ENCODE measurements at regions not wholly inside any gene's neighbourhood (a gene's known extent, or its start where the extent isn't known, plus 50 kb on each side); places are given as distances from the start of the nearest gene placed in this dataset.

DNA sequence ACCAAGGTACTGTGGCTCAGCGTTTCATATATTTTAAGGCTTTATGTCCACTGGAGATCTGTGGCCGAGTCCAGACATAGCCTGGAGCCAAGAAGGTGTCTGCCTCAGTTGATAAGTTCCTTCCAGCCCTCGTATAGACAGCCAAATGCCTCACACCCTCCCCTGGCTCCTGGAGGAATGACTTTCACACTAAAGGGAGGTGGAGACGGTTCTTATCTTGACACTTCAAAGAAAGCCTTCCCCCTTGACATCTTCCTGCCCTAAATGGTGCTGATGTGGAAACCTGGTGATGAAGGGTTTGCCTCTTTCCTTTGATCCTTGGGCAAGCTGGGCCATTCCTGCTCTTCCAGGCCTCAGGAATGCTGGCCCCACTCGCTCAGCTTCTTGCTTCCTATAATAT is 474.8 kb upstream of the TBX3 start:
- no peak for TF ChIP-seq EZH2 (IDR thresholded peaks at IDR 0.05; ENCODE audit: low read length, missing control alignments)
- TF ChIP-seq, protein P1, sequence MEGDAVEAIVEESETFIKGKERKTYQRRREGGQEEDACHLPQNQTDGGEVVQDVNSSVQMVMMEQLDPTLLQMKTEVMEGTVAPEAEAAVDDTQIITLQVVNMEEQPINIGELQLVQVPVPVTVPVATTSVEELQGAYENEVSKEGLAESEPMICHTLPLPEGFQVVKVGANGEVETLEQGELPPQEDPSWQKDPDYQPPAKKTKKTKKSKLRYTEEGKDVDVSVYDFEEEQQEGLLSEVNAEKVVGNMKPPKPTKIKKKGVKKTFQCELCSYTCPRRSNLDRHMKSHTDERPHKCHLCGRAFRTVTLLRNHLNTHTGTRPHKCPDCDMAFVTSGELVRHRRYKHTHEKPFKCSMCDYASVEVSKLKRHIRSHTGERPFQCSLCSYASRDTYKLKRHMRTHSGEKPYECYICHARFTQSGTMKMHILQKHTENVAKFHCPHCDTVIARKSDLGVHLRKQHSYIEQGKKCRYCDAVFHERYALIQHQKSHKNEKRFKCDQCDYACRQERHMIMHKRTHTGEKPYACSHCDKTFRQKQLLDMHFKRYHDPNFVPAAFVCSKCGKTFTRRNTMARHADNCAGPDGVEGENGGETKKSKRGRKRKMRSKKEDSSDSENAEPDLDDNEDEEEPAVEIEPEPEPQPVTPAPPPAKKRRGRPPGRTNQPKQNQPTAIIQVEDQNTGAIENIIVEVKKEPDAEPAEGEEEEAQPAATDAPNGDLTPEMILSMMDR (conservative IDR thresholded peaks at IDR 0.05 in 1 of 2, IDR thresholded peaks at IDR 0.05 in 1 of 2; ENCODE audit: low read depth in 1 of 2, low read length in 2 of 2) = no peak
- H3K27me3 ChIP-seq (ENCODE audit: control insufficient read depth, insufficient read depth, low read length) = no peaks in the 10 kb centered on the region
- H3K9ac ChIP-seq (ENCODE audit: insufficient read depth, low read length) = no peak overlapping the region
- H3K4me3 ChIP-seq (replicated peaks in 1 of 4; ENCODE audit: control extremely low read depth in 1 of 4, insufficient read depth in 1 of 4, low read depth in 3 of 4, low read length in 4 of 4) = no peak overlapping the region
- no peak overlapping the region for H3K27ac ChIP-seq (ENCODE audit: insufficient read depth, low read length)
- no peaks in the 10 kb centered on the region for H3K79me2 ChIP-seq (ENCODE audit: control insufficient read depth, insufficient read depth, low read length)
- H3K9me3 ChIP-seq (ENCODE audit: control insufficient read depth, insufficient read depth, low read depth, low read length) = no peaks in the 10 kb centered on the region
- peak in 1 of 2 donors; percentile 50 for DNase-seq (ENCODE audit: low read depth in 2 of 2)
- no peaks in the 10 kb centered on the region for H3K36me3 ChIP-seq (ENCODE audit: control insufficient read depth, insufficient read depth, low read length)
- no peak overlapping the region for H2AFZ ChIP-seq (ENCODE audit: low read length)
- no peak overlapping the region for H3K4me2 ChIP-seq (ENCODE audit: extremely low read depth, insufficient read depth, low read length)
- H4K20me1 ChIP-seq (ENCODE audit: control insufficient read depth, extremely low read depth, insufficient read depth, low read length) = no peaks in the 10 kb centered on the region
- H3K4me1 ChIP-seq (ENCODE audit: control insufficient read depth, extremely low read depth, insufficient read depth, low read length) = peaks cover 6% of the 10 kb centered on the region

DNA sequence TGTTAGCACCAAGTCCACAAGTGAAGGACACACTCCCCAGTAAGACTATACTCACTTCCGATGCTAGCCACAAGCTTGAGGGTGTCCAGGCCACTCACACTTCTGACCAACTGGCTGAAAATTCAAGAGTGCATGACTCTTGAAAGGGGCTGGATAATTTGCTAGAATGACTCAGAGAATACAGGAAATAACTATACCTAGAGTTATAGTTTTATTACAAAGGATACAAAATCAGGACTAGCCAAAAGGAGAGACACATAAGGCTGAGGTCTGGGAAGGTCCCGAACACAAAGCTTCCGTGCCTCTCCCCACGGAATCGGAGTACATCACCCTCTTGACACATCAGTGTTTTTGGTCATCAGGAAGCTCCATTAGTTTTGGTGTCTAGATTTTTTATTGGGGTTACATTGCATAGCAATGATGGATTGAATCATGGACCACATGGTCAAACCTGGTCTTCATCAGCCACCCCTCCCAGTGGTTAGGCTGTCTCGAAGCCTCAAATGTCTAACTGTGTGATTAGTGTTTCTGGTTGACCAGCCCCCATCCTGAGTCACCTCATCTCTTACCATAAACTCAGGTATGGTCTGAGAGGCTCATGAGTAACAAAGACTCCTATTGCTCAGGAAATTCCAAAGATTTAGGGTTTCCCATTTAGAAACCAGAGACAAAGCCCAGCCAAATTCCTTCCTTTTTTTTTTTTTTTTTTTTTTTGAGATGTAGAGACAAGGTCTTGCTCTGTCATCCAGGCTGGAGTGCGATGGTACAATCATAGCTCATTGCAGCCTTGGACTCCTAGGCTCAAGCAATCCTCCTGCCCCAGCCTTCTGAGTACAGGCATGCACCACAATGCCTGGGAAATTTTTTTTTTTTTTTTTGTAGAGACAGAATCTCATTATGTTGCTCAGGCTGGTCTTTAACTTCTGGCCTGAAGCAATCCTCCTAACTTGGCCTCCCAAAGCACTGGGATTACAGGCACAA is 472.0 kb upstream of the TBX3 start:
- H3K27me3 ChIP-seq (ENCODE audit: control insufficient read depth, insufficient read depth, low read length) = no peaks in the 10 kb centered on the region

More for the DNA sequence above, 472.0 kb upstream of the TBX3 start:
- no peaks in the 10 kb centered on the region for H4K20me1 ChIP-seq (ENCODE audit: control insufficient read depth, extremely low read depth, insufficient read depth, low read length)
- no peaks in the 10 kb centered on the region for H3K36me3 ChIP-seq (ENCODE audit: control insufficient read depth, insufficient read depth, low read length)
- no peak for TF ChIP-seq EZH2 (IDR thresholded peaks at IDR 0.05; ENCODE audit: low read length, missing control alignments)
- TF ChIP-seq, protein P1 (conservative IDR thresholded peaks at IDR 0.05 in 1 of 2, IDR thresholded peaks at IDR 0.05 in 1 of 2; ENCODE audit: low read depth in 1 of 2, low read length in 2 of 2) = no peak
- H3K4me2 ChIP-seq (ENCODE audit: extremely low read depth, insufficient read depth, low read length) = peak overlapping the region; percentile 2
- H3K27ac ChIP-seq (ENCODE audit: insufficient read depth, low read length) = peak overlapping the region; percentile 73
- no peak overlapping the region for H3K9ac ChIP-seq (ENCODE audit: insufficient read depth, low read length)
- peak overlapping the region; percentile 22 for H2AFZ ChIP-seq (ENCODE audit: low read length)
- peaks cover 6% of the 10 kb centered on the region for H3K4me1 ChIP-seq (ENCODE audit: control insufficient read depth, extremely low read depth, insufficient read depth, low read length)
- H3K9me3 ChIP-seq (ENCODE audit: control insufficient read depth, insufficient read depth, low read depth, low read length) = no peaks in the 10 kb centered on the region
- peak; percentile 58 to 99 for DNase-seq (ENCODE audit: low read depth in 2 of 2)
- no peak overlapping the region for H3K4me3 ChIP-seq (replicated peaks in 1 of 4; ENCODE audit: control extremely low read depth in 1 of 4, insufficient read depth in 1 of 4, low read depth in 3 of 4, low read length in 4 of 4)
- no peaks in the 10 kb centered on the region for H3K79me2 ChIP-seq (ENCODE audit: control insufficient read depth, insufficient read depth, low read length)

Data from fibroblast of lung (primary cell).